Naive thymus-derived CD4-positive, alpha-beta T cell (primary cell): ENCODE measurements at regions not wholly inside any gene's neighbourhood (a gene's known extent, or its start where the extent isn't known, plus 50 kb on each side); places are given as distances from the start of the nearest gene placed in this dataset.

ENCODE experiments used
- ATAC-seq: fragments of 150-1000 bp; cut with Tn5 transposase; 2 replicates; pipeline ENCODE4 v1.10.0; 2021; ENCODE audit warnings: mild to moderate bottlenecking, moderate library complexity
- CTCF ChIA-PET: fragments of 350-600 bp; sonication (Branson Sonifier 250); formaldehyde crosslinking; loops from one replicate; lab custom pipeline; 2021; ENCODE audit warnings: antibody characterized with exemption; lab: Charles Lee
- POLR2A ChIA-PET: fragments of 350-600 bp; sonication (Branson Sonifier 250); formaldehyde crosslinking; loops from one replicate; lab custom pipeline; 2021; ENCODE audit warnings: antibody characterized with exemption, inconsistent platforms; lab: Charles Lee
- DNase-seq, 9 donors: peaks; one replicate each; pipeline versions ENCODE4 v3.0.0 to v3.0.0-alpha.2; 2020 to 2022; ENCODE audit warnings: mixed read lengths in 1 of 9
- H3K27ac ChIP-seq: one replicate; pipeline ENCODE4 v1.7.0; 2013; ENCODE audit warnings: mild to moderate bottlenecking, low read depth, low read length, moderate library complexity
- H3K27me3 ChIP-seq, 2 donors: one replicate each; pipeline ENCODE4 v1.7.0; 2013; ENCODE audit warnings: low read length in 2 of 2, mild to moderate bottlenecking in 2 of 2, moderate library complexity in 2 of 2; ENCODE audit not compliant: control insufficient read depth in 2 of 2, insufficient read depth in 2 of 2
- H3K36me3 ChIP-seq, 3 experiments: 1 replicate in 2 of 3; 2 replicates in 1 of 3; pipeline ENCODE4 v1.7.0; 2013; ENCODE audit warnings: low read length in 3 of 3, mild to moderate bottlenecking in 3 of 3, moderate library complexity in 1 of 3; ENCODE audit not compliant: insufficient read depth in 3 of 3, control insufficient read depth in 2 of 3
- H3K4me1 ChIP-seq, 2 donors: one replicate each; pipeline ENCODE4 v1.7.0; 2013; ENCODE audit warnings: low read length in 2 of 2, mild to moderate bottlenecking in 2 of 2, moderate library complexity in 1 of 2; ENCODE audit not compliant: control insufficient read depth in 2 of 2, insufficient read depth in 2 of 2
- H3K4me3 ChIP-seq: 2 replicates; pipeline ENCODE4 v1.7.0; 2013; ENCODE audit warnings: mild to moderate bottlenecking, low read length
- H3K9me3 ChIP-seq, 3 experiments: 1 replicate in 2 of 3; 2 replicates in 1 of 3; pipeline ENCODE4 v1.7.0; 2013; ENCODE audit warnings: low read length in 3 of 3; ENCODE audit not compliant: control insufficient read depth in 2 of 3
- H3K27ac Mint-ChIP-seq, 9 donors: one replicate each; pipeline ENCODE4 v1.8.0; 2020 to 2022; ENCODE audit warnings: mixed read lengths in 9 of 9, mild to moderate bottlenecking in 8 of 9, moderate library complexity in 5 of 9, inconsistent platforms in 2 of 9
- H3K27me3 Mint-ChIP-seq, 5 donors: one replicate each; pipeline ENCODE4 v1.8.0; 2021 to 2022; ENCODE audit warnings: mixed read lengths in 5 of 5, mild to moderate bottlenecking in 1 of 5
- H3K36me3 Mint-ChIP-seq, 5 donors: one replicate each; pipeline ENCODE4 v1.8.0; 2020 to 2022; ENCODE audit warnings: mixed read lengths in 5 of 5, mild to moderate bottlenecking in 3 of 5, inconsistent platforms in 1 of 5
- H3K4me1 Mint-ChIP-seq, 7 donors: one replicate each; pipeline ENCODE4 v1.8.0; 2020 to 2022; ENCODE audit warnings: mixed read lengths in 7 of 7, mild to moderate bottlenecking in 3 of 7, inconsistent platforms in 1 of 7
- H3K4me3 Mint-ChIP-seq, 10 donors: one replicate each; pipeline ENCODE4 v1.8.0; 2020 to 2022; ENCODE audit warnings: mild to moderate bottlenecking in 10 of 10, mixed read lengths in 10 of 10, moderate library complexity in 6 of 10, inconsistent platforms in 2 of 10
- H3K9me3 Mint-ChIP-seq, 11 donors: one replicate each; pipeline ENCODE4 v1.8.0; 2020 to 2022; ENCODE audit warnings: mixed read lengths in 11 of 11, mild to moderate bottlenecking in 4 of 11, inconsistent platforms in 1 of 11, moderate library complexity in 1 of 11
- intact Hi-C, 2 donors: fragments of 100-400 bp; cut with micrococcal nuclease; formaldehyde crosslinking; loops; one replicate each; pipeline ENCODE4 v1.15.1; 2023

DNA sequence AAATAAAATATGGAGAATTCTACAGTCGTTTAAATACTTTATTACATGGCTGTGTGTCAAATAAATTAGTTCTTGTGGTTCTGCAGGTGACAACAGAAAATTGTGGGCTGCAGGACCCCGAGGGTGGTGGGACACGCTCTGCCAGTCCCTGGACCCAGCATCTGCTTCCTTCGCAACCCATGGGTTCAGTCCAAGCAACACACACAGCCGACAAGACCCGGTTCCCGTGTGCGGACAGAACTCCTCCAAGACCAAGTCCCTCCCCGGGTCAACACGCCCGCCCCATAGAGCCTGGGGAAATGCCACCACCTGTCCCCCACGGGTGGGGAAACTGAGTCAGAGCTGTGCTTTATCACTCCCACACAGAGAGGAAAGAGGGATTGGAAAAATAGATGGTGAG, 238.9 kb downstream of the BRD1 start:
- POLR2A ChIA-PET: no interaction called here
- H3K9me3 Mint-ChIP-seq: no peaks in the 10 kb centered on the region
- H3K4me1 Mint-ChIP-seq: peaks cover 0 to 19% (median 5%) of the 10 kb centered on the region in 7 donors
- peaks cover 0 to 18% (median 0%) of the 10 kb centered on the region in 5 donors for H3K36me3 Mint-ChIP-seq
- no peak overlapping the region for H3K27ac Mint-ChIP-seq
- no peak overlapping the region for H3K27ac ChIP-seq
- H3K36me3 ChIP-seq: peaks cover 0 to 4% (median 0%) of the 10 kb centered on the region in 3 experiments
- no peak overlapping the region for H3K4me3 ChIP-seq
- intact Hi-C loops: no loop called here
- no peaks in the 10 kb centered on the region for H3K4me1 ChIP-seq
- CTCF ChIA-PET: no interaction called here
- no peak overlapping the region for H3K4me3 Mint-ChIP-seq
- DNase-seq (no peak), ATAC-seq (no peak)
- no peaks in the 10 kb centered on the region for H3K9me3 ChIP-seq
- H3K27me3 ChIP-seq: no peaks in the 10 kb centered on the region
- no peaks in the 10 kb centered on the region for H3K27me3 Mint-ChIP-seq

- no peaks in the 10 kb centered on the region for H3K4me1 ChIP-seq
- H3K27me3 Mint-ChIP-seq: no peaks in the 10 kb centered on the region
Observed at GRCh38 chr22:49587987-49588386, 239.7 kb downstream of the BRD1 start.

GRCh38 chr22:49587421-49587820, 240.3 kb downstream of the BRD1 start:
- Mint-ChIP-seq H3K27ac (no peak overlapping the region), H3K27me3 (no peaks in the 10 kb centered on the region), H3K9me3 (no peaks in the 10 kb centered on the region), H3K4me1 (peaks cover 0 to 22% (median 4%) of the 10 kb centered on the region in 7 donors), H3K4me3 (no peak overlapping the region), H3K36me3 (peaks cover 0 to 27% (median 0%) of the 10 kb centered on the region in 5 donors)
- POLR2A ChIA-PET: interaction anchor here (0.9 kb wide), 1 partner anchor 90 kb away, joined by 3 read pairs; no protein-coding TSS in a partner anchor
- Histone ChIP-seq H3K27me3 (no peaks in the 10 kb centered on the region), H3K27ac (no peak overlapping the region), H3K9me3 (no peaks in the 10 kb centered on the region), H3K4me1 (no peaks in the 10 kb centered on the region), H3K36me3 (peaks cover 0 to 4% (median 0%) of the 10 kb centered on the region in 3 experiments), H3K4me3 (no peak overlapping the region)
- DNase-seq: no peak
- CTCF ChIA-PET: no interaction called here
- ATAC-seq: no peak
- intact Hi-C loops: no loop called here

More at GRCh38 chr22:49587987-49588386, 239.7 kb downstream of the BRD1 start:
- DNase-seq: no peak
- intact Hi-C loops: no loop called here
- Mint-ChIP-seq H3K36me3 (peaks cover 0 to 21% (median 0%) of the 10 kb centered on the region in 5 donors), H3K4me3 (no peak overlapping the region), H3K9me3 (no peaks in the 10 kb centered on the region), H3K27ac (no peak overlapping the region), H3K4me1 (peaks cover 0 to 22% (median 4%) of the 10 kb centered on the region in 7 donors)
- ChIA-PET POLR2A (interaction anchor here (0.9 kb wide), 1 partner anchor 90 kb away, joined by 3 read pairs; no protein-coding TSS in a partner anchor), CTCF (no interaction called here)
- H3K27ac ChIP-seq: no peak overlapping the region
- ATAC-seq: no peak
- peaks cover 0 to 4% (median 0%) of the 10 kb centered on the region in 3 experiments for H3K36me3 ChIP-seq
- no peaks in the 10 kb centered on the region for H3K9me3 ChIP-seq
- H3K27me3 ChIP-seq: no peaks in the 10 kb centered on the region
- H3K4me3 ChIP-seq: no peak overlapping the region

GRCh38 chr22:49586873-49587272, 240.8 kb downstream of the BRD1 start:
- Mint-ChIP-seq H3K4me1 (peaks cover 0 to 18% (median 4%) of the 10 kb centered on the region in 7 donors), H3K36me3 (peaks cover 0 to 27% (median 0%) of the 10 kb centered on the region in 5 donors), H3K27ac (no peak overlapping the region), H3K9me3 (no peaks in the 10 kb centered on the region), H3K27me3 (no peaks in the 10 kb centered on the region), H3K4me3 (no peak overlapping the region)
- CTCF ChIA-PET: no interaction called here
- no peak for DNase-seq
- H3K27me3 ChIP-seq: no peaks in the 10 kb centered on the region
- POLR2A ChIA-PET: no interaction called here
- H3K9me3 ChIP-seq: no peaks in the 10 kb centered on the region
- no peak for ATAC-seq
- peaks cover 0 to 4% (median 0%) of the 10 kb centered on the region in 3 experiments for H3K36me3 ChIP-seq
- intact Hi-C loops: no loop called here
- no peaks in the 10 kb centered on the region for H3K4me1 ChIP-seq
- no peak overlapping the region for H3K27ac ChIP-seq
- no peak overlapping the region for H3K4me3 ChIP-seq

DNA sequence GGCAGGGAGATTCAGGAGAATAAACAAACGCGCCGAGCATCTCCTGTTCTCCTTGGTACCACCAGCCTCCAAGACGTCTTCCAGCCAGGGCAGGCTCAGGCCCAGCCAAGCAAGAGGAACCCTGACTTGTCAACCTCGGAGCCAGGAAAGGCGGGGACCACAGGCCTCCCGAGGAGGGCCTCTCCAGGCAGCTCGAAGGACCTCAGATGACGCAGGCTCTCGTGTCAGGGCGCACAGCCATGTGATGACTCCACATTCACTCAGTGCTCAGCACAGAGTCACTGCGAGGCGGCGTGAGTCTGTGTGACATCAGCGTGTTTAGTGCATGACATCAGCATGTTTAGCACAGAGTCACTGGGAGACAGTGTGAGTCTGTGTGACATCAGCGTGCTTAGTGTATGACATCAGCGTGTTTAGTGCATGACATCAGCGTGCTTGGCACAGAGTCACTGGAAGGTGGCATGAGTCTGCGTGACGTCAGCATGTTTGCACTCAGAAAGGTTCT, 241.4 kb downstream of the BRD1 start:
- Histone ChIP-seq H3K27ac (no peak overlapping the region), H3K27me3 (no peaks in the 10 kb centered on the region), H3K4me3 (no peak overlapping the region), H3K4me1 (no peaks in the 10 kb centered on the region), H3K36me3 (peaks cover 0 to 4% (median 0%) of the 10 kb centered on the region in 3 experiments), H3K9me3 (no peaks in the 10 kb centered on the region)
- H3K9me3 Mint-ChIP-seq: no peaks in the 10 kb centered on the region
- ChIA-PET CTCF (no interaction called here), POLR2A (no interaction called here)
- no peak overlapping the region for H3K4me3 Mint-ChIP-seq
- intact Hi-C loops: no loop called here
- ATAC-seq (no peak), DNase-seq (no peak)
- peaks cover 0 to 13% (median 4%) of the 10 kb centered on the region in 7 donors for H3K4me1 Mint-ChIP-seq
- peaks cover 0 to 27% (median 0%) of the 10 kb centered on the region in 5 donors for H3K36me3 Mint-ChIP-seq
- no peak overlapping the region for H3K27ac Mint-ChIP-seq
- H3K27me3 Mint-ChIP-seq: no peaks in the 10 kb centered on the region

GRCh38 chr22:49585461-49586243, 242.0 kb downstream of the BRD1 start:
- ATAC-seq: no peak
- no peaks in the 10 kb centered on the region for H3K27me3 Mint-ChIP-seq
- H3K4me3 Mint-ChIP-seq: no peak overlapping the region
- no peak overlapping the region for H3K27ac Mint-ChIP-seq
- H3K9me3 Mint-ChIP-seq: no peaks in the 10 kb centered on the region
- H3K27ac ChIP-seq: no peak overlapping the region
- peaks cover 0 to 4% (median 0%) of the 10 kb centered on the region in 3 experiments for H3K36me3 ChIP-seq
- CTCF ChIA-PET: no interaction called here
- POLR2A ChIA-PET: no interaction called here
- intact Hi-C loops: no loop called here
- H3K4me1 Mint-ChIP-seq: peaks cover 0 to 13% (median 4%) of the 10 kb centered on the region in 7 donors
- no peak overlapping the region for H3K4me3 ChIP-seq
- no peaks in the 10 kb centered on the region for H3K4me1 ChIP-seq
- H3K36me3 Mint-ChIP-seq: peaks cover 0 to 27% (median 0%) of the 10 kb centered on the region in 5 donors
- DNase-seq: no peak
- H3K9me3 ChIP-seq: peaks cover 0 to 2% (median 0%) of the 10 kb centered on the region in 3 experiments
- H3K27me3 ChIP-seq: no peaks in the 10 kb centered on the region
